ENCODE measurements at regions not wholly inside any gene's neighbourhood (a gene's known extent, or its start where the extent isn't known, plus 50 kb on each side); places are given as distances from the start of the nearest gene placed in this dataset.

- TF ChIP-seq, protein P1, sequence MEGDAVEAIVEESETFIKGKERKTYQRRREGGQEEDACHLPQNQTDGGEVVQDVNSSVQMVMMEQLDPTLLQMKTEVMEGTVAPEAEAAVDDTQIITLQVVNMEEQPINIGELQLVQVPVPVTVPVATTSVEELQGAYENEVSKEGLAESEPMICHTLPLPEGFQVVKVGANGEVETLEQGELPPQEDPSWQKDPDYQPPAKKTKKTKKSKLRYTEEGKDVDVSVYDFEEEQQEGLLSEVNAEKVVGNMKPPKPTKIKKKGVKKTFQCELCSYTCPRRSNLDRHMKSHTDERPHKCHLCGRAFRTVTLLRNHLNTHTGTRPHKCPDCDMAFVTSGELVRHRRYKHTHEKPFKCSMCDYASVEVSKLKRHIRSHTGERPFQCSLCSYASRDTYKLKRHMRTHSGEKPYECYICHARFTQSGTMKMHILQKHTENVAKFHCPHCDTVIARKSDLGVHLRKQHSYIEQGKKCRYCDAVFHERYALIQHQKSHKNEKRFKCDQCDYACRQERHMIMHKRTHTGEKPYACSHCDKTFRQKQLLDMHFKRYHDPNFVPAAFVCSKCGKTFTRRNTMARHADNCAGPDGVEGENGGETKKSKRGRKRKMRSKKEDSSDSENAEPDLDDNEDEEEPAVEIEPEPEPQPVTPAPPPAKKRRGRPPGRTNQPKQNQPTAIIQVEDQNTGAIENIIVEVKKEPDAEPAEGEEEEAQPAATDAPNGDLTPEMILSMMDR (IDR thresholded peaks at IDR 0.05): no peak
- no peak for TF ChIP-seq POLR2A (IDR thresholded peaks at IDR 0.05)
Observed at GRCh38 chr4:135240796-135241195, 1039.2 kb upstream of the PABPC4L start.

Data from thyroid gland (tissue), 4 donors.